K562 (cell line): ENCODE measurements at regions not wholly inside any gene's neighbourhood (a gene's known extent, or its start where the extent isn't known, plus 50 kb on each side); places are given as distances from the start of the nearest gene placed in this dataset.

ENCODE experiments used
- ARHGAP35 ChIP-seq: fragments of 450-650 bp; IDR thresholded peaks from 2 replicates; pipeline ENCODE4 v1.6.1; 2018; ENCODE audit not compliant: partially characterized antibody
- CHAMP1 ChIP-seq: fragments of 450-650 bp; IDR thresholded peaks from 2 replicates; pipeline ENCODE4 v1.6.1; 2016; ENCODE audit warnings: mild to moderate bottlenecking
- FOXO4 ChIP-seq: fragments of 450-650 bp; formaldehyde crosslinking; IDR thresholded peaks from 2 replicates; pipeline ENCODE4 v1.4.0; 2020; ENCODE audit warnings: mild to moderate bottlenecking, moderate library complexity
- KLF13 ChIP-seq: fragments of 450-650 bp; IDR thresholded peaks from 2 replicates; pipeline ENCODE4 v1.6.1; 2016; ENCODE audit warnings: missing genetic modification characterization, low read depth, mild to moderate bottlenecking, missing compliant biosample characterization, moderate library complexity, borderline replicate concordance
- MAFG ChIP-seq: fragments of 450-650 bp; conservative IDR thresholded peaks from 2 replicates; pipeline ENCODE4 v1.6.1; 2016; ENCODE audit warnings: missing genetic modification characterization, missing compliant biosample characterization
- MLX ChIP-seq, 2 experiments: fragments of 450-650 bp in 1 of 2; sonication (generic) in 1 of 2; formaldehyde crosslinking; conservative IDR thresholded peaks; 2 replicates each; pipeline versions ENCODE4 v1.4.0 to v1.8.1; 2020 to 2022; ENCODE audit warnings: mild to moderate bottlenecking in 1 of 2, missing genetic modification reagents in 1 of 2
- MYC ChIP-seq, 2 experiments: fragments of 250-450 bp in 1 of 2; sonication (Bioruptor Pico) in 1 of 2; IDR thresholded peaks; 2 replicates each; pipeline versions ENCODE4 v1.5.1 to v1.6.1; 2012 to 2021; ENCODE audit warnings: low read depth in 2 of 2, borderline replicate concordance in 1 of 2, improper control_type of control experiment in 1 of 2, low read length in 1 of 2, mild to moderate bottlenecking in 1 of 2, moderate library complexity in 1 of 2
- PREB ChIP-seq: sonication (generic); formaldehyde crosslinking; IDR thresholded peaks from 2 replicates; pipeline ENCODE4 v1.8.1; 2023; ENCODE audit warnings: mild to moderate bottlenecking, missing genetic modification reagents
- SPI1 ChIP-seq: IDR thresholded peaks from 2 replicates; pipeline ENCODE4 v1.6.1; 2011; ENCODE audit warnings: low read depth, low read length, control low read depth, borderline replicate concordance
- TARDBP ChIP-seq: fragments of 450-650 bp; IDR thresholded peaks from 2 replicates; pipeline ENCODE4 v1.6.1; 2016
- ZBTB2 ChIP-seq: fragments of 450-650 bp; IDR thresholded peaks from 2 replicates; pipeline ENCODE4 v1.6.1; 2016; ENCODE audit warnings: antibody characterized with exemption
- ZBTB33 ChIP-seq: sonication (generic); formaldehyde crosslinking; IDR thresholded peaks from 2 replicates; pipeline ENCODE4 v1.8.1; 2023; ENCODE audit warnings: mild to moderate bottlenecking, missing genetic modification reagents
- ZNF347 ChIP-seq: fragments of 450-650 bp; formaldehyde crosslinking; IDR thresholded peaks from 2 replicates; pipeline ENCODE4 v1.4.0; 2020; ENCODE audit warnings: low read depth, mild to moderate bottlenecking, moderate library complexity
- ZNF644 ChIP-seq: fragments of 200-800 bp; sonication (Bioruptor generic); IDR thresholded peaks from 2 replicates; pipeline ENCODE4 v1.6.1; 2016; ENCODE audit warnings: low read depth, missing genetic modification characterization, missing compliant biosample characterization

- TF ChIP-seq ZBTB33 (no peak), KLF13 (tag) (no peak), ZBTB2 (no peak), ZNF644 (no peak), SPI1 (peak; percentile 100), FOXO4 (CRISPR knock-in tag) (no peak), CHAMP1 (no peak), ZNF347 (CRISPR knock-in tag) (no peak), MAFG (tag) (no peak), PREB (CRISPR knock-in tag) (no peak), MYC (IDR thresholded peaks at IDR 0.05; ENCODE audit: low read depth, low read length) (peak; percentile 67), MYC (CRISPR knock-in tag; IDR thresholded peaks at IDR 0.05; ENCODE audit: borderline replicate concordance, low read depth) (no peak), MLX (CRISPR knock-in tag; conservative IDR thresholded peaks at IDR 0.05) (no peak), ARHGAP35 (no peak), TARDBP (no peak)
These were observed 457.1 kb downstream of the TYW1 start (continued) for GRCh38 chr7:67453580-67454380.
